Activated gamma-delta T cell treated with anti-CD3 and anti-CD28 coated beads, Interleukin-2, amount 50 U/mL, for 16 hours (primary cell): ENCODE measurements at regions not wholly inside any gene's neighbourhood (a gene's known extent, or its start where the extent isn't known, plus 50 kb on each side); places are given as distances from the start of the nearest gene placed in this dataset.

Source experiments
- DNase-seq: peaks from one replicate; pipeline ENCODE4 v3.0.0-alpha.2; 2020; ENCODE audit warnings: low read depth

- no peak for DNase-seq
These were observed 272.3 kb downstream of the PTPRU start for GRCh38 chr1:29508458-29509107.

GRCh38 chr1:29506678-29507225, 270.4 kb downstream of the PTPRU start:
- no peak for DNase-seq

GRCh38 chr1:29505532-29506220, 269.4 kb downstream of the PTPRU start:
- no peak for DNase-seq

- no peak for DNase-seq
These were observed 268.5 kb downstream of the PTPRU start for GRCh38 chr1:29504709-29505410.

GRCh38 chr1:29504196-29504595, 267.9 kb downstream of the PTPRU start:
- DNase-seq: no peak

- DNase-seq: no peak
These were observed 266.9 kb downstream of the PTPRU start for GRCh38 chr1:29502911-29503840.

- no peak for DNase-seq
These were observed 266.0 kb downstream of the PTPRU start for GRCh38 chr1:29502225-29502910.

GRCh38 chr1:29501227-29501976, 265.1 kb downstream of the PTPRU start:
- no peak for DNase-seq

- no peak for DNase-seq
These were observed 264.3 kb downstream of the PTPRU start for GRCh38 chr1:29500651-29501050.

- DNase-seq: no peak
These were observed 263.7 kb downstream of the PTPRU start for GRCh38 chr1:29500041-29500440.

GRCh38 chr1:29499104-29499650, 262.9 kb downstream of the PTPRU start:
- DNase-seq: no peak

- DNase-seq: no peak
These were observed 262.1 kb downstream of the PTPRU start for GRCh38 chr1:29498126-29499103.

- no peak for DNase-seq
These were observed 261.2 kb downstream of the PTPRU start for GRCh38 chr1:29497395-29498125.

- no peak for DNase-seq
These were observed 260.4 kb downstream of the PTPRU start for GRCh38 chr1:29496701-29497100.

GRCh38 chr1:29490204-29490934, 254.0 kb downstream of the PTPRU start:
- DNase-seq: no peak

GRCh38 chr1:29489471-29489870, 253.1 kb downstream of the PTPRU start:
- no peak for DNase-seq

- DNase-seq: no peak
These were observed 252.5 kb downstream of the PTPRU start for GRCh38 chr1:29488794-29489311.
